Astrocyte of the cerebellum (primary cell): ENCODE measurements at regions not wholly inside any gene's neighbourhood (a gene's known extent, or its start where the extent isn't known, plus 50 kb on each side); places are given as distances from the start of the nearest gene placed in this dataset.

Source experiments
- DNase-seq: peaks from one replicate; pipeline ENCODE4 v3.0.0-alpha.2; 2011; ENCODE audit warnings: low read depth
- H3K4me3 ChIP-seq: 2 replicates; pipeline ENCODE4 v1.5.1; 2011; ENCODE audit warnings: mild to moderate bottlenecking, low read depth, low read length, moderate library complexity
- in situ Hi-C: cut with HindIII; loops from 2 replicates; pipeline ENCODE4 v1.10.0; 2017; ENCODE audit warnings: low sequenced_read_pairs
- TF ChIP-seq, protein P1 (sequence below): IDR thresholded peaks from 2 replicates; pipeline ENCODE4 v1.5.1; 2012; ENCODE audit warnings: low read length, low read depth, moderate library complexity, mild to moderate bottlenecking; ENCODE audit errors: missing control alignments

DNA sequence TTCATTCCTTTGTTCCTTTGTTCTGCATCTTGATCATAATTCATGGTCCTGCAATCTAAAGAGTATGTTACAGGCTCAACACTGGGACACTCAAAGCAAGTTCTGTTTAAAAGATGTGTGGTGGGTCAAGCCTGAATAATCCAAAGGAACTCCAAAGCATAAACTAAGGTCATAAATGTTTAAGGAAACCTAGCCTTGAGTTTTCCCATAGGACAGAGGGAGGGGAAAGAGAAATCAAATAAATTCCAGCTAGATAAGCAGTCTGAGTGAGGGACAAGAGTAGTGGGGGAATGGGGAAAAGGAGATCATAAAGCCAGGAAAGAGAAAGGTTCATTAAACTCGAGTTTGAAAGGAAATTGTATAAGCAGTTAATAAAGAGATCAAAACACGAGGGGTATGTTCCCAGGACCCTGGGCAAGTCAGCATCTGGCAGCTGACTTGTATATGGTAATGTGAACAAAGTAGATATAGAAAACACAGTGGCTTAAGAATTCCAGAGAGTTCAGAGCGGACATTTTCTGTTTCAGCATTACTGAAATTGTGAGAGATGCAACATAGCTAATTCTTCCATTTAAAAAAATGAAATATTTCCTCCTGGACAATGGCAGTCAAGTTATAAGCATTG is 125.8 kb upstream of the EDNRA start:
- no peak for DNase-seq

GRCh38 chr4:147355847-147356246 is 125.0 kb upstream of the EDNRA start:
- in situ Hi-C loops = no loop called here
- DNase-seq = peak; percentile 76
- TF ChIP-seq, protein P1, sequence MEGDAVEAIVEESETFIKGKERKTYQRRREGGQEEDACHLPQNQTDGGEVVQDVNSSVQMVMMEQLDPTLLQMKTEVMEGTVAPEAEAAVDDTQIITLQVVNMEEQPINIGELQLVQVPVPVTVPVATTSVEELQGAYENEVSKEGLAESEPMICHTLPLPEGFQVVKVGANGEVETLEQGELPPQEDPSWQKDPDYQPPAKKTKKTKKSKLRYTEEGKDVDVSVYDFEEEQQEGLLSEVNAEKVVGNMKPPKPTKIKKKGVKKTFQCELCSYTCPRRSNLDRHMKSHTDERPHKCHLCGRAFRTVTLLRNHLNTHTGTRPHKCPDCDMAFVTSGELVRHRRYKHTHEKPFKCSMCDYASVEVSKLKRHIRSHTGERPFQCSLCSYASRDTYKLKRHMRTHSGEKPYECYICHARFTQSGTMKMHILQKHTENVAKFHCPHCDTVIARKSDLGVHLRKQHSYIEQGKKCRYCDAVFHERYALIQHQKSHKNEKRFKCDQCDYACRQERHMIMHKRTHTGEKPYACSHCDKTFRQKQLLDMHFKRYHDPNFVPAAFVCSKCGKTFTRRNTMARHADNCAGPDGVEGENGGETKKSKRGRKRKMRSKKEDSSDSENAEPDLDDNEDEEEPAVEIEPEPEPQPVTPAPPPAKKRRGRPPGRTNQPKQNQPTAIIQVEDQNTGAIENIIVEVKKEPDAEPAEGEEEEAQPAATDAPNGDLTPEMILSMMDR = no peak
- H3K4me3 ChIP-seq = no peak overlapping the region

More for the DNA sequence above, 125.8 kb upstream of the EDNRA start:
- in situ Hi-C loops = no loop called here
- TF ChIP-seq, protein P1 = no peak
- H3K4me3 ChIP-seq = no peak overlapping the region

DNA sequence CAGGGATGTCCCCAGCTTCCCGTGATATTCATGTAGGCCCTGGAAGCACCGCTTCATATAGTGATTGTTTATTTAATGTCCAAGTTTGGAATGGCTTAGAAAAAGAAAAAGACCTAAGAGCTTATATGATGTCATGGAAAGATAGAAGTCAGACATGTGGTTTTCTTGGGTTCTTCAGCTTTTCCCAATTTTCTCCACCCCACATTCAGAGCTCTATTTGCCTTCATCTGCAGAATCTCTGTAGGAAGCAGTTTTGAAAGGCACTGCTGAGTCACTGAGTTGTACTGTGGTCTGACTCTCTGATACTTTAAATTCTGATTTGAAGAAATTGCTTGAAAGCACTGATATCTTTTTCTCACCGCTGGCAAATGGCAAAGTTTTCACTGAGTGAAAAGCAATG is 120.6 kb upstream of the EDNRA start:
- in situ Hi-C loops = no loop called here
- TF ChIP-seq, protein P1 = no peak
- peak; percentile 85 for DNase-seq
- no peak overlapping the region for H3K4me3 ChIP-seq

GRCh38 chr4:147361726-147362125 is 119.2 kb upstream of the EDNRA start:
- DNase-seq = peak; percentile 77
- H3K4me3 ChIP-seq = no peak overlapping the region
- in situ Hi-C loops = no loop called here
- TF ChIP-seq, protein P1 = no peak

GRCh38 chr4:147362938-147363337 is 118.0 kb upstream of the EDNRA start:
- in situ Hi-C loops = no loop called here
- TF ChIP-seq, protein P1 = no peak
- no peak for DNase-seq
- H3K4me3 ChIP-seq = no peak overlapping the region

DNA sequence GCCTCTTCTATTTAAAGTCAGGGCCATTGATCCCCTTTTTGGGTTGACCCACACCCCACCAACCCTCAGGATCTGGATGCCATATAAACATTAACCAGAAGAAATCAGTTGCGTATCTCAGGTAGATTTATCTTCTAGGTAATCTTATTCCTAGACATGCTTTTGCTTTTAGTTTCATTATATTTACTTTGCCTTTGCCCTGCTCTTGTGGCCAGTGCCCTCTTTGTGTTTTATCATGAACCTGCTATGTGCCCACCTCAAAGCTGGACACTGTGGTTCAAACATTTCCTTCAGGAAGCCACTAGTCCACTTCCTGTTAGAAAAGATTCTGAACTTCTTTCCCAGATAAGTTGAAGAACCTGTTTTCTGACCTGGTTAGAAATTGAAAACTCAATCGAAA is 117.4 kb upstream of the EDNRA start:
- no peak overlapping the region for H3K4me3 ChIP-seq
- TF ChIP-seq, protein P1 = no peak
- DNase-seq = no peak
- in situ Hi-C loops = no loop called here

DNA sequence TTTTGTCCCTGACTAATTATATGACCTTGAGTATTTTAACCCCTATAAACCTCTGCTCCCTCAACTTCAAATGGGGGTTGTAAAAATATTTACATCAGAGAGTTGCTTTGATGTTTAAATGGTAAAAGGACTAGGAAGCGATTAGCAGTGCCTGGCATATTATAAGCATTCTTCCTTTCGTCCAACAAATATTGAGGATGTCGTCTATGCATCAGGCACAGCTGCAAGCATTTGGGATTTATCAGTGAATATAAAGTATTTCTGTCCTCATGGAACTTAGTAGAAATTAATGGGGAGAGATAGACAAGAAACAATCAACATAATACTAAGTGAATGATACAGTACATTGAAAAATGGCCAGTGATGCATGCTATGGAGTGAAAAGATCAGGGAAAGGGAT is 115.5 kb upstream of the EDNRA start:
- no peak for DNase-seq
- in situ Hi-C loops = no loop called here

More for the DNA sequence above, 115.5 kb upstream of the EDNRA start:
- no peak overlapping the region for H3K4me3 ChIP-seq
- TF ChIP-seq, protein P1 = no peak
